ENCODE measurements at regions not wholly inside any gene's neighbourhood (a gene's known extent, or its start where the extent isn't known, plus 50 kb on each side); places are given as distances from the start of the nearest gene placed in this dataset.

DNA sequence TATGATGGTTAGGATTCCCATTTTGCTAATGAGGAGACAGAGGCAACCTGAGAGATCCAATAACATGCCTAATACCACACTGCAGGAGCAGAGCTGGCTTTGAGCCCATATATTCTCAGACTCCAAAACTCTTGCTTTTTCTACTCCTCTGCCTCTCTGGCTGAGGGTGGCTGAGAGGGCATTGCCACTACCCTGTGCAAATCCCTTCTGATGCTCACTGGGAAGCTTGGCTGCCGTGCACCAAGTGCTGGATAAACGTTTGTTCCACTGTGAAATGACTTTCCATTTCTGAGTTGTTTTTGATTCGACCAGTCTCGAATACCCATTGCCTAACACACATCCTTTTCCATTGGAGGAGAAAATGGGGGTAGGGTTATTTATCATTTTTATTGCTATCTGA is 123.1 kb upstream of the SORCS3 start:
- no TSS peak for BruUV-seq (replicated peaks)
- no peak overlapping the region for H3K4me2 ChIP-seq (ENCODE audit: control insufficient read depth, insufficient read depth)
- no peaks in the 10 kb centered on the region for H3K4me1 ChIP-seq (ENCODE audit: control insufficient read depth, insufficient read depth, low read length)
- 3% methylated on average over 4 of the region's 4 CpGs for WGBS (ENCODE audit: insufficient coverage, insufficient replicate concordance, low lambda C conversion rate, missing lambda C conversion rate)
- H4K20me1 ChIP-seq (ENCODE audit: control insufficient read depth, insufficient read depth) = no peaks in the 10 kb centered on the region
- H3K4me3 ChIP-seq = no peak overlapping the region
- ATAC-seq (no peak), DNase-seq (ENCODE audit: low read depth, low spot score) (no peak), FAIRE-seq (no peak)
- no peak overlapping the region for H2AFZ ChIP-seq (ENCODE audit: control insufficient read depth, low read depth, low read length)
- ChIA-PET RAD21 (ENCODE audit: unreplicated experiment) (no interaction called here), CTCF (no interaction called here), SMC1A (ENCODE audit: uncharacterized antibody, unreplicated experiment) (no interaction called here), POLR2A (no interaction called here)
- H3K9ac ChIP-seq (ENCODE audit: control insufficient read depth, insufficient read depth, low read length) = no peak overlapping the region
- H3K36me3 ChIP-seq (ENCODE audit: control insufficient read depth in 2 of 2, insufficient read depth in 2 of 2, low read length in 1 of 2) = no peaks in the 10 kb centered on the region
- no peaks in the 10 kb centered on the region for H3K27me3 ChIP-seq (replicated peaks in 1 of 2; ENCODE audit: control insufficient read depth in 2 of 2, insufficient read depth in 2 of 2, low read length in 1 of 2)
- intact Hi-C loops (cut with micrococcal nuclease; ENCODE audit: unreplicated experiment) (no loop called here), in situ Hi-C loops (cut with MboI) (no loop called here)
- H3K9me3 ChIP-seq (replicated peaks; ENCODE audit: control insufficient read depth, insufficient read depth, low read length) = no peaks in the 10 kb centered on the region
- H3K79me2 ChIP-seq (ENCODE audit: control insufficient read depth, insufficient read depth, low read length) = no peaks in the 10 kb centered on the region
- TF ChIP-seq HSF1 (IDR thresholded peaks at IDR 0.05; ENCODE audit: low read depth, low read length) = no peak
- no peak for TF ChIP-seq HDGF (IDR thresholded peaks at IDR 0.05)
- TF ChIP-seq SREBF2 (IDR thresholded peaks at IDR 0.05; ENCODE audit: low read length) = no peak
- no peak for TF ChIP-seq ZBTB33 (IDR thresholded peaks at IDR 0.05)
- TF ChIP-seq IRF3 (IDR thresholded peaks at IDR 0.05) = no peak
- TF ChIP-seq FOXK2 (IDR thresholded peaks at IDR 0.05) = no peak
- TF ChIP-seq, protein P1, sequence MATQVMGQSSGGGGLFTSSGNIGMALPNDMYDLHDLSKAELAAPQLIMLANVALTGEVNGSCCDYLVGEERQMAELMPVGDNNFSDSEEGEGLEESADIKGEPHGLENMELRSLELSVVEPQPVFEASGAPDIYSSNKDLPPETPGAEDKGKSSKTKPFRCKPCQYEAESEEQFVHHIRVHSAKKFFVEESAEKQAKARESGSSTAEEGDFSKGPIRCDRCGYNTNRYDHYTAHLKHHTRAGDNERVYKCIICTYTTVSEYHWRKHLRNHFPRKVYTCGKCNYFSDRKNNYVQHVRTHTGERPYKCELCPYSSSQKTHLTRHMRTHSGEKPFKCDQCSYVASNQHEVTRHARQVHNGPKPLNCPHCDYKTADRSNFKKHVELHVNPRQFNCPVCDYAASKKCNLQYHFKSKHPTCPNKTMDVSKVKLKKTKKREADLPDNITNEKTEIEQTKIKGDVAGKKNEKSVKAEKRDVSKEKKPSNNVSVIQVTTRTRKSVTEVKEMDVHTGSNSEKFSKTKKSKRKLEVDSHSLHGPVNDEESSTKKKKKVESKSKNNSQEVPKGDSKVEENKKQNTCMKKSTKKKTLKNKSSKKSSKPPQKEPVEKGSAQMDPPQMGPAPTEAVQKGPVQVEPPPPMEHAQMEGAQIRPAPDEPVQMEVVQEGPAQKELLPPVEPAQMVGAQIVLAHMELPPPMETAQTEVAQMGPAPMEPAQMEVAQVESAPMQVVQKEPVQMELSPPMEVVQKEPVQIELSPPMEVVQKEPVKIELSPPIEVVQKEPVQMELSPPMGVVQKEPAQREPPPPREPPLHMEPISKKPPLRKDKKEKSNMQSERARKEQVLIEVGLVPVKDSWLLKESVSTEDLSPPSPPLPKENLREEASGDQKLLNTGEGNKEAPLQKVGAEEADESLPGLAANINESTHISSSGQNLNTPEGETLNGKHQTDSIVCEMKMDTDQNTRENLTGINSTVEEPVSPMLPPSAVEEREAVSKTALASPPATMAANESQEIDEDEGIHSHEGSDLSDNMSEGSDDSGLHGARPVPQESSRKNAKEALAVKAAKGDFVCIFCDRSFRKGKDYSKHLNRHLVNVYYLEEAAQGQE (IDR thresholded peaks at IDR 0.05; ENCODE audit: low read depth, low read length) = no peak
- no peak overlapping the region for H3K27ac ChIP-seq (ENCODE audit: control insufficient read depth, insufficient read depth)

Measured in GM12878 (cell line).